ENCODE measurements at regions not wholly inside any gene's neighbourhood (a gene's known extent, or its start where the extent isn't known, plus 50 kb on each side); places are given as distances from the start of the nearest gene placed in this dataset.

GRCh38 chr7:125255810-125256209, 326.2 kb upstream of the POT1 start:
- TF ChIP-seq POLR2A (IDR thresholded peaks at IDR 0.05), result no peak
- no peak for TF ChIP-seq CTCF (IDR thresholded peaks at IDR 0.05)
